Neural progenitor cell (in vitro differentiated cells): ENCODE measurements at regions not wholly inside any gene's neighbourhood (a gene's known extent, or its start where the extent isn't known, plus 50 kb on each side); places are given as distances from the start of the nearest gene placed in this dataset.

Experiments
- DNase-seq: peaks from one replicate; pipeline ENCODE4 v3.0.0-alpha.2; 2016; ENCODE audit warnings: low spot score
- H2AFZ ChIP-seq: fragments of 200-600 bp; sonication (generic); replicated peaks from 2 replicates; pipeline ENCODE4 v1.6.1; 2016; ENCODE audit warnings: antibody characterized with exemption
- H3F3A ChIP-seq: fragments of 200-600 bp; sonication (generic); 2 replicates; pipeline ENCODE4 v1.6.1; 2016; ENCODE audit warnings: antibody characterized with exemption, low read depth
- H3K27ac ChIP-seq: fragments of 200-600 bp; sonication (generic); 2 replicates; pipeline ENCODE4 v1.5.1; 2016; ENCODE audit warnings: mild to moderate bottlenecking
- H3K27me3 ChIP-seq: fragments of 200-600 bp; sonication (generic); 2 replicates; pipeline ENCODE4 v1.6.1; 2016; ENCODE audit warnings: mild to moderate bottlenecking, moderate library complexity
- H3K36me3 ChIP-seq: fragments of 200-600 bp; sonication (generic); 2 replicates; pipeline ENCODE4 v1.5.1; 2016
- H3K4me1 ChIP-seq: fragments of 200-600 bp; sonication (generic); 2 replicates; pipeline ENCODE4 v1.6.1; 2016; ENCODE audit warnings: mixed run types
- H3K4me2 ChIP-seq: fragments of 200-600 bp; sonication (generic); 2 replicates; pipeline ENCODE4 v1.6.1; 2016
- H3K4me3 ChIP-seq: fragments of 200-600 bp; sonication (generic); 2 replicates; pipeline ENCODE4 v1.5.1; 2016
- H3K79me2 ChIP-seq: fragments of 200-600 bp; sonication (generic); 2 replicates; pipeline ENCODE4 v1.6.1; 2016; ENCODE audit warnings: low read depth
- H3K9ac ChIP-seq: fragments of 200-600 bp; sonication (generic); 2 replicates; pipeline ENCODE4 v1.6.1; 2016
- H3K9me3 ChIP-seq: fragments of 200-600 bp; sonication (generic); 2 replicates; pipeline ENCODE4 v1.5.1; 2016; ENCODE audit warnings: low read depth
- H4K20me1 ChIP-seq: fragments of 200-600 bp; sonication (generic); 2 replicates; pipeline ENCODE4 v1.6.1; 2016; ENCODE audit warnings: low read depth
- H3K27ac Mint-ChIP-seq: 3 replicates; pipeline ENCODE4 v1.8.0; 2021; ENCODE audit warnings: mixed read lengths
- H3K27me3 Mint-ChIP-seq: 2 replicates; pipeline ENCODE4 v1.8.0; 2022; ENCODE audit warnings: low read depth, mild to moderate bottlenecking, inconsistent platforms, moderate library complexity, mixed read lengths; ENCODE audit not compliant: insufficient read depth
- H3K36me3 Mint-ChIP-seq: 3 replicates; pipeline ENCODE4 v1.8.0; 2021; ENCODE audit warnings: mixed read lengths
- H3K4me1 Mint-ChIP-seq: 3 replicates; pipeline ENCODE4 v1.8.0; 2021; ENCODE audit warnings: mixed read lengths
- H3K4me3 Mint-ChIP-seq: 3 replicates; pipeline ENCODE4 v1.8.0; 2021; ENCODE audit warnings: mild to moderate bottlenecking, moderate library complexity, mixed read lengths
- H3K9me3 Mint-ChIP-seq: 3 replicates; pipeline ENCODE4 v1.8.0; 2020; ENCODE audit warnings: mixed read lengths
- CTCF ChIP-seq: fragments of 200-600 bp; sonication (generic); IDR thresholded peaks from 2 replicates; pipeline ENCODE4 v1.5.1; 2017; ENCODE audit warnings: antibody characterized with exemption, mild to moderate bottlenecking
- EZH2 ChIP-seq: fragments of 200-600 bp; sonication (generic); IDR thresholded peaks from 2 replicates; pipeline ENCODE4 v1.6.1; 2017; ENCODE audit warnings: antibody characterized with exemption, mild to moderate bottlenecking, moderate library complexity
- EZH2phosphoT487 ChIP-seq: fragments of 200-600 bp; sonication (generic); IDR thresholded peaks from 2 replicates; pipeline ENCODE4 v1.6.1; 2017; ENCODE audit warnings: antibody characterized with exemption

GRCh38 chr1:63143482-63143881 lies 178.9 kb upstream of the FOXD3 start:
- H3K9me3 Mint-ChIP-seq = no peaks in the 10 kb centered on the region
- no peaks in the 10 kb centered on the region for H3F3A ChIP-seq

GRCh38 chr1:63147783-63148182 lies 174.6 kb upstream of the FOXD3 start:
- no peaks in the 10 kb centered on the region for H3K9me3 Mint-ChIP-seq
- H3K4me1 ChIP-seq = no peaks in the 10 kb centered on the region
- H3K27me3 Mint-ChIP-seq = peaks cover 7% of the 10 kb centered on the region
- no peaks in the 10 kb centered on the region for H3F3A ChIP-seq
- no peak overlapping the region for H3K4me3 Mint-ChIP-seq
- no peak overlapping the region for H2AFZ ChIP-seq
- H4K20me1 ChIP-seq = no peaks in the 10 kb centered on the region
- H3K27me3 ChIP-seq = no peaks in the 10 kb centered on the region
- no peak overlapping the region for H3K4me2 ChIP-seq
- no peaks in the 10 kb centered on the region for H3K36me3 ChIP-seq
- H3K4me1 Mint-ChIP-seq = no peaks in the 10 kb centered on the region
- H3K27ac ChIP-seq = no peak overlapping the region
- no peak for DNase-seq
- TF ChIP-seq EZH2 = no peak
- TF ChIP-seq EZH2phosphoT487 = no peak
- TF ChIP-seq CTCF = no peak
- H3K79me2 ChIP-seq = no peaks in the 10 kb centered on the region
- H3K36me3 Mint-ChIP-seq = no peaks in the 10 kb centered on the region
- no peak overlapping the region for H3K4me3 ChIP-seq
- no peak overlapping the region for H3K9ac ChIP-seq
- H3K27ac Mint-ChIP-seq = no peak overlapping the region
- H3K9me3 ChIP-seq = no peaks in the 10 kb centered on the region

More at GRCh38 chr1:63143482-63143881, 178.9 kb upstream of the FOXD3 start:
- H3K27me3 Mint-ChIP-seq = peaks cover 13% of the 10 kb centered on the region
- H4K20me1 ChIP-seq = no peaks in the 10 kb centered on the region
- no peaks in the 10 kb centered on the region for H3K36me3 Mint-ChIP-seq
- H3K4me1 ChIP-seq = no peaks in the 10 kb centered on the region
- no peak overlapping the region for H3K9ac ChIP-seq
- H3K27ac ChIP-seq = no peak overlapping the region
- H3K9me3 ChIP-seq = no peaks in the 10 kb centered on the region
- H3K4me3 ChIP-seq = no peak overlapping the region
- no peak for DNase-seq
- H3K4me2 ChIP-seq = no peak overlapping the region
- H3K4me1 Mint-ChIP-seq = no peaks in the 10 kb centered on the region
- no peaks in the 10 kb centered on the region for H3K36me3 ChIP-seq
- H3K79me2 ChIP-seq = no peaks in the 10 kb centered on the region
- no peak overlapping the region for H2AFZ ChIP-seq
- H3K27me3 ChIP-seq = no peaks in the 10 kb centered on the region
- H3K27ac Mint-ChIP-seq = no peak overlapping the region
- H3K4me3 Mint-ChIP-seq = no peak overlapping the region
- no peak for TF ChIP-seq CTCF
- TF ChIP-seq EZH2phosphoT487 = no peak
- no peak for TF ChIP-seq EZH2

GRCh38 chr1:63148825-63149645 lies 173.3 kb upstream of the FOXD3 start:
- TF ChIP-seq CTCF (peak; percentile 77), EZH2 (no peak)
- H3K27ac Mint-ChIP-seq = no peak overlapping the region
- peak; percentile 72 for DNase-seq

More at GRCh38 chr1:63148825-63149645, 173.3 kb upstream of the FOXD3 start:
- Histone ChIP-seq H4K20me1 (no peaks in the 10 kb centered on the region), H3K4me3 (no peak overlapping the region), H3K36me3 (no peaks in the 10 kb centered on the region), H3F3A (no peaks in the 10 kb centered on the region), H2AFZ (no peak overlapping the region), H3K9ac (no peak overlapping the region), H3K79me2 (no peaks in the 10 kb centered on the region), H3K9me3 (no peaks in the 10 kb centered on the region), H3K27me3 (no peaks in the 10 kb centered on the region), H3K4me2 (no peak overlapping the region), H3K27ac (no peak overlapping the region), H3K4me1 (no peaks in the 10 kb centered on the region)
- Mint-ChIP-seq H3K36me3 (no peaks in the 10 kb centered on the region), H3K4me1 (no peaks in the 10 kb centered on the region), H3K9me3 (no peaks in the 10 kb centered on the region), H3K4me3 (no peak overlapping the region), H3K27me3 (peaks cover 2% of the 10 kb centered on the region)
